ENCODE measurements at regions not wholly inside any gene's neighbourhood (a gene's known extent, or its start where the extent isn't known, plus 50 kb on each side); places are given as distances from the start of the nearest gene placed in this dataset.

- H3K4me1 ChIP-seq: no peaks in the 10 kb centered on the region
- no peaks in the 10 kb centered on the region for H3K27me3 ChIP-seq
- no peak for DNase-seq
- H3K4me3 ChIP-seq: no peak overlapping the region
- H3K9me3 ChIP-seq: no peaks in the 10 kb centered on the region
- no peak overlapping the region for H3K27ac ChIP-seq
- no peaks in the 10 kb centered on the region for H3K36me3 ChIP-seq
- no peak for TF ChIP-seq POLR2A (IDR thresholded peaks at IDR 0.05)
- intact Hi-C loops (cut with DNase I; ENCODE audit: low total_unique reads): no loop called here
These were observed 214.3 kb upstream of the MARCKS start for GRCh38 chr6:113642714-113643406.

- no peaks in the 10 kb centered on the region for H3K9me3 ChIP-seq
- no peaks in the 10 kb centered on the region for H3K4me1 ChIP-seq
- no peak for TF ChIP-seq POLR2A (IDR thresholded peaks at IDR 0.05)
- TF ChIP-seq CTCF (IDR thresholded peaks at IDR 0.05): no peak
- H3K27me3 ChIP-seq: no peaks in the 10 kb centered on the region
- H3K36me3 ChIP-seq: no peaks in the 10 kb centered on the region
- DNase-seq: no peak
- intact Hi-C loops (cut with DNase I; ENCODE audit: low total_unique reads): no loop called here
- no peak overlapping the region for H3K4me3 ChIP-seq
- no peak overlapping the region for H3K27ac ChIP-seq
These were observed 213.8 kb upstream of the MARCKS start for GRCh38 chr6:113643407-113643770.

DNA sequence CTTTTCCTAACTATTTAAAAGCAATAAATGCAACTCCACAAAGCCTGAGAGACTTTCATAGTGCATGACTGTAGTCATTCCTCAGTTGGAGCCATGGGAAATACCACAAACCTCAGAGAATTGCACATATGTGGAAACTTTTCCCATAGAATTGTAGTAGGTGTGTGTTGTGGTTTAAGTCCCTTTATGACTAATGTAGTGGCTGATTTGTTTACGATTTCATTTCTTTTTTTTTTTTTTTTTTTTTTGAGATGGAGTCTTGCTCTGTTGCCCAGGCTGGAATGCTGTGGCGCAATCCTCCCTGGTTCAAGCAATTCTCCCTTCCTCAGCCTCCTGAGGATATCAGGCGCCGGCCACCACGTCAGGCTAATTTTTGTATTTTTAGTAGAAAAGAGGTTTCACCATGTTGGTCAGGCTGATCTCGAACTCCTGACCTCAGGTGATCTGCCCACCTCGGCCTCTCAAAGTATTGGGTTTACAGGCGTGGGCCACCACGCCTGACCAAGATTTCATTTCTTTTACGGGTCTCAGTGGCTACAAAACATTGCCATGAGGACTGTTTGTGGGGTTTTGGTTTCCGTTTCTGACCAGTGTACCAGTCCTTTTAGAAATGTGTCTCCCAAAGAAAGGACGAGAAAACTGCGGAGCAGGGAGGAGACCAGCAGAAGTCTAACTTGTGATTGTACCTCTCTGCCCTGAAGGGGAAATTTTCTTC is 212.1 kb upstream of the MARCKS start:
- no peak for DNase-seq
- Histone ChIP-seq H3K36me3 (no peaks in the 10 kb centered on the region), H3K9me3 (no peaks in the 10 kb centered on the region), H3K27ac (peak overlapping the region; percentile 42 to 56), H3K4me1 (no peaks in the 10 kb centered on the region), H3K4me3 (no peak overlapping the region), H3K27me3 (no peaks in the 10 kb centered on the region)
- TF ChIP-seq CTCF (IDR thresholded peaks at IDR 0.05) (no peak), POLR2A (IDR thresholded peaks at IDR 0.05) (no peak)
- intact Hi-C loops (cut with DNase I; ENCODE audit: low total_unique reads): no loop called here

DNA sequence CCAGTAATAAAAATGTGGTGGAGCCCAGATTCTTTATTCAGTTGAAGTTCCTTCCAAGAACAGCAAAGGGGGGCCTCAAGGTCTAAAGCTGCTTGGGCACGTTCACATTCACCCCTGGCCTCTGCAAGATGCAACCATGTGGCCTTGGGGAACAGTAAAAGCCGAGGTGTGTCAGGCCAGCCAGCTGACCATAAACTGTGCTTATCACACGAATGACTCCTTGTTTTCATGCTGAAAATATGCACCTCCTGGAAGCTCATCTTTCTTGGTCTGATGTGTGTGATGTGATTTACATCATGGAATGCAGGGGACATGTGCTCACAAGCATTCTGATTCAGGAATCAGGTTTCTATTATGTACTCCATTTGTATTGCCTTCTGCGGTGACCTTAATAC is 211.6 kb upstream of the MARCKS start:
- DNase-seq: peak in 1 of 2 donors; percentile 24
- H3K36me3 ChIP-seq: no peaks in the 10 kb centered on the region
- no peaks in the 10 kb centered on the region for H3K4me1 ChIP-seq
- no peaks in the 10 kb centered on the region for H3K27me3 ChIP-seq
- intact Hi-C loops (cut with DNase I; ENCODE audit: low total_unique reads): no loop called here
- no peak for TF ChIP-seq POLR2A (IDR thresholded peaks at IDR 0.05)
- TF ChIP-seq CTCF (IDR thresholded peaks at IDR 0.05): no peak
- peak overlapping the region; percentile 42 to 56 for H3K27ac ChIP-seq
- H3K4me3 ChIP-seq: no peak overlapping the region
- no peaks in the 10 kb centered on the region for H3K9me3 ChIP-seq

- DNase-seq: no peak
- TF ChIP-seq CTCF (IDR thresholded peaks at IDR 0.05): no peak
- no peak for TF ChIP-seq POLR2A (IDR thresholded peaks at IDR 0.05)
- Histone ChIP-seq H3K4me3 (no peak overlapping the region), H3K9me3 (no peaks in the 10 kb centered on the region), H3K4me1 (no peaks in the 10 kb centered on the region), H3K36me3 (no peaks in the 10 kb centered on the region), H3K27ac (peak overlapping the region; percentile 33 to 56), H3K27me3 (no peaks in the 10 kb centered on the region)
- intact Hi-C loops (cut with DNase I; ENCODE audit: low total_unique reads): no loop called here
These were observed 211.2 kb upstream of the MARCKS start for GRCh38 chr6:113645986-113646385.
